Caco-2 (cell line): ENCODE measurements at regions not wholly inside any gene's neighbourhood (a gene's known extent, or its start where the extent isn't known, plus 50 kb on each side); places are given as distances from the start of the nearest gene placed in this dataset.

Source experiments
- BruUV-seq: library from RNA; stranded (reverse); fragments of 400-500 nt; replicated peaks from 2 replicates; lab custom pipeline; 2021; lab: Mats Ljungman, UMichigan
- CTCF ChIA-PET: fragments of 300-600 bp; sonication (Branson Sonifier 250); formaldehyde crosslinking; loops from one replicate; lab custom pipeline; 2022; ENCODE audit warnings: antibody characterized with exemption; lab: Charles Lee
- POLR2A ChIA-PET: fragments of 300-600 bp; sonication (Branson Sonifier 250); formaldehyde crosslinking; loops from one replicate; lab custom pipeline; 2022; ENCODE audit warnings: antibody characterized with exemption; lab: Charles Lee
- DNase-seq, 2 experiments: peaks; one replicate each; pipeline versions ENCODE4 v3.0.0 to v3.0.0-alpha.2; 2020 to 2022
- H3K27me3 ChIP-seq: replicated peaks from 2 replicates; pipeline ENCODE4 v1.6.0; 2011; ENCODE audit warnings: low read length; ENCODE audit not compliant: control insufficient read depth, insufficient read depth
- H3K36me3 ChIP-seq: 2 replicates; pipeline ENCODE4 v1.5.1; 2011; ENCODE audit warnings: low read length; ENCODE audit not compliant: control insufficient read depth, insufficient read depth
- H3K4me1 ChIP-seq: fragments of 250-450 bp; sonication (Bioruptor Pico); 2 replicates; pipeline ENCODE4 v1.5.1; 2020; ENCODE audit warnings: mild to moderate bottlenecking
- H3K4me3 ChIP-seq: 2 replicates; pipeline ENCODE4 v1.5.1; 2011; ENCODE audit warnings: low read depth, mild to moderate bottlenecking, control low read depth, low read length
- H3K9me3 ChIP-seq: fragments of 250-450 bp; sonication (Bioruptor Pico); 2 replicates; pipeline ENCODE4 v1.5.1; 2020; ENCODE audit warnings: mild to moderate bottlenecking, moderate library complexity
- H3K27ac Mint-ChIP-seq: one replicate; pipeline ENCODE4 v1.8.0; 2022; ENCODE audit warnings: mixed read lengths; ENCODE audit not compliant: unreplicated experiment
- H3K27me3 Mint-ChIP-seq: one replicate; pipeline ENCODE4 v1.8.0; 2022; ENCODE audit warnings: mixed read lengths; ENCODE audit not compliant: insufficient read depth, unreplicated experiment
- H3K36me3 Mint-ChIP-seq: one replicate; pipeline ENCODE4 v1.8.0; 2022; ENCODE audit warnings: mild to moderate bottlenecking, mixed read lengths; ENCODE audit not compliant: insufficient read depth, unreplicated experiment
- H3K4me1 Mint-ChIP-seq: one replicate; pipeline ENCODE4 v1.8.0; 2022; ENCODE audit warnings: low read depth, mixed read lengths; ENCODE audit not compliant: unreplicated experiment
- H3K4me3 Mint-ChIP-seq: one replicate; pipeline ENCODE4 v1.8.0; 2022; ENCODE audit warnings: mild to moderate bottlenecking, moderate library complexity, mixed read lengths; ENCODE audit not compliant: unreplicated experiment
- H3K9me3 Mint-ChIP-seq: one replicate; pipeline ENCODE4 v1.8.0; 2022; ENCODE audit warnings: mixed read lengths; ENCODE audit not compliant: unreplicated experiment
- intact Hi-C: fragments of 100-400 bp; cut with micrococcal nuclease; formaldehyde crosslinking; loops from one replicate; pipeline ENCODE4 v1.10.0; 2022; ENCODE audit not compliant: unreplicated experiment
- TF ChIP-seq, protein P1 (sequence below), 2 experiments: fragments of 200-600 bp in 1 of 2; IDR thresholded peaks; 1 replicate in 1 of 2; 2 replicates in 1 of 2; pipeline versions ENCODE4 v1.5.1 to v1.8.0; 2011 to 2022; ENCODE audit warnings: antibody characterized with exemption in 1 of 2, control low read depth in 1 of 2, inconsistent platforms in 1 of 2, low read depth in 1 of 2, low read length in 1 of 2, mild to moderate bottlenecking in 1 of 2, moderate library complexity in 1 of 2; ENCODE audit not compliant: insufficient read depth in 1 of 2, severe bottlenecking in 1 of 2, unreplicated experiment in 1 of 2

DNA sequence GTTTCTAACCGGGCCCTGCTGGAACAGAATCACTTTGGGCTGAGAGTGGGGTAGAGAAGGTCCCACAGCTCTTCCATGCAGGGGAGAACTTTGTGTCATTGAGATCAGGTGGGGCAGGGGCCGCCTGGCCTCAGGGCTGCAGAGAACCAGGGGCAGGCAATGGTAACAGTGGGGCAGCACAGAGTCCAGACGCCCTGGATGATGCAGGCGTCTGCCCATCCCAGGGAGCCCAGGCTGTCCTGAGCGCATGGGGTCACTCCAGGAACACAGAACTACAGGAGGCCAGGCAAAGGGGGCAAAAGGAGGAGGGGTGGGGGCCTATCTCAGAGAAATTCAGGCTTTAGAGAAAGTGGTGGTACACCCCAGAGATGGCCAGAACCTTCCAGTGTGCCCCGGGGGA is 121.3 kb downstream of the NDUFA10 start:
- Histone ChIP-seq H3K9me3 (no peaks in the 10 kb centered on the region), H3K36me3 (no peaks in the 10 kb centered on the region), H3K27me3 (no peaks in the 10 kb centered on the region), H3K4me3 (no peak overlapping the region), H3K4me1 (no peaks in the 10 kb centered on the region)
- TF ChIP-seq, protein P1, sequence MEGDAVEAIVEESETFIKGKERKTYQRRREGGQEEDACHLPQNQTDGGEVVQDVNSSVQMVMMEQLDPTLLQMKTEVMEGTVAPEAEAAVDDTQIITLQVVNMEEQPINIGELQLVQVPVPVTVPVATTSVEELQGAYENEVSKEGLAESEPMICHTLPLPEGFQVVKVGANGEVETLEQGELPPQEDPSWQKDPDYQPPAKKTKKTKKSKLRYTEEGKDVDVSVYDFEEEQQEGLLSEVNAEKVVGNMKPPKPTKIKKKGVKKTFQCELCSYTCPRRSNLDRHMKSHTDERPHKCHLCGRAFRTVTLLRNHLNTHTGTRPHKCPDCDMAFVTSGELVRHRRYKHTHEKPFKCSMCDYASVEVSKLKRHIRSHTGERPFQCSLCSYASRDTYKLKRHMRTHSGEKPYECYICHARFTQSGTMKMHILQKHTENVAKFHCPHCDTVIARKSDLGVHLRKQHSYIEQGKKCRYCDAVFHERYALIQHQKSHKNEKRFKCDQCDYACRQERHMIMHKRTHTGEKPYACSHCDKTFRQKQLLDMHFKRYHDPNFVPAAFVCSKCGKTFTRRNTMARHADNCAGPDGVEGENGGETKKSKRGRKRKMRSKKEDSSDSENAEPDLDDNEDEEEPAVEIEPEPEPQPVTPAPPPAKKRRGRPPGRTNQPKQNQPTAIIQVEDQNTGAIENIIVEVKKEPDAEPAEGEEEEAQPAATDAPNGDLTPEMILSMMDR (IDR thresholded peaks at IDR 0.05; ENCODE audit: insufficient read depth in 1 of 2, low read depth in 1 of 2, low read length in 1 of 2, severe bottlenecking in 1 of 2, unreplicated experiment in 1 of 2): no peak
- no peak for DNase-seq
- peaks cover 4% of the 10 kb centered on the region for H3K27me3 Mint-ChIP-seq
- no TSS peak for BruUV-seq
- H3K4me3 Mint-ChIP-seq: no peak overlapping the region
- H3K4me1 Mint-ChIP-seq: no peaks in the 10 kb centered on the region
- H3K9me3 Mint-ChIP-seq: no peaks in the 10 kb centered on the region
- intact Hi-C loops: no loop called here
- no peaks in the 10 kb centered on the region for H3K36me3 Mint-ChIP-seq
- POLR2A ChIA-PET: no interaction called here
- CTCF ChIA-PET: no interaction called here
- no peak overlapping the region for H3K27ac Mint-ChIP-seq

DNA sequence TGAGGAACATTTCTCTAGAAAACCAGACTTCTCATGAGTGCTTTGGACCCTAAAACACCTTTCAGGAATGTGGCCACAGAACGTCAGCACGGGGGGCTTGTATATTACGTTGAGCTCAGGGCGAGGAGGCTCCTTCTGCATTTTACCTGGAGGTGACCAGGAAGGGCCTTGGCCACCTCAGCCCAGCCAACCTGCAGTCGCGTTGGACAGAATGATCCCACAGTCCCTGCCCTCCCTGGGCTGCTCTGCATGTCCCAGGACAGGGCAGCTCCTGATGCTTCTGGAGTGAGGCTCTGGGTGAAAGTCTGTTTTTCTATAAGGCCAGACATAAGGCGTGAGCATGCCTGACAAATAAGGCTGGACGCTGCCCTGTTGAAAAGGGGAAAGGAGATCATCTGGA is 121.9 kb downstream of the NDUFA10 start:
- no peaks in the 10 kb centered on the region for H3K36me3 ChIP-seq
- no peak overlapping the region for H3K4me3 ChIP-seq
- H3K4me1 ChIP-seq: no peaks in the 10 kb centered on the region
- BruUV-seq: no TSS peak
- Mint-ChIP-seq H3K4me3 (no peak overlapping the region), H3K9me3 (no peaks in the 10 kb centered on the region), H3K36me3 (no peaks in the 10 kb centered on the region), H3K27ac (no peak overlapping the region), H3K4me1 (no peaks in the 10 kb centered on the region), H3K27me3 (peaks cover 4% of the 10 kb centered on the region)
- intact Hi-C loops: no loop called here
- CTCF ChIA-PET: no interaction called here
- no peaks in the 10 kb centered on the region for H3K9me3 ChIP-seq
- no peaks in the 10 kb centered on the region for H3K27me3 ChIP-seq
- POLR2A ChIA-PET: no interaction called here
- TF ChIP-seq, protein P1 (IDR thresholded peaks at IDR 0.05; ENCODE audit: insufficient read depth in 1 of 2, low read depth in 1 of 2, low read length in 1 of 2, severe bottlenecking in 1 of 2, unreplicated experiment in 1 of 2): no peak
- no peak for DNase-seq

DNA sequence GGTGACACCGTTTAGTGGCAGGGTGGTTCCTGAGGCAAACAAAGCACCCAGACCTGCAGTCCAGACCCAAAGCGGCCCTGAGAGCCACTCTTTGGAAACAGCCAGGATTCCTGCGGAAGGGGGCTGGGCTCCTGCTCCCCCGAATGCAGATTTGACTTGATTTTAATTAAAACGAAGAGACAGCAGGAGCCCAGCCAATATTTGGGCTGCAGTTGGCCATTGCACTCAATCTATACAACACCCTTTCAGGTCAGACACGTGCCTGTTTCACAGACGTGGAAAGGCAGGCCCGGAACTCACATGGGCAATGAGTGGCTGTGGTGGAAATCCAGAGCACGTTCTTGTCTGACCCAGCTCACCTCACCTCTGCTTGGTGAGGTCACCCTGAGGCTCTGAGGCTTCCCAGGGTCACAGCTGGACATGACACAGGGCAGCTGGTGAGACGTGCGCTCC is 122.4 kb downstream of the NDUFA10 start:
- Histone ChIP-seq H3K36me3 (no peaks in the 10 kb centered on the region), H3K4me1 (no peaks in the 10 kb centered on the region), H3K27me3 (no peaks in the 10 kb centered on the region), H3K9me3 (no peaks in the 10 kb centered on the region), H3K4me3 (no peak overlapping the region)
- Mint-ChIP-seq H3K27ac (no peak overlapping the region), H3K9me3 (no peaks in the 10 kb centered on the region), H3K36me3 (no peaks in the 10 kb centered on the region), H3K4me1 (no peaks in the 10 kb centered on the region), H3K4me3 (no peak overlapping the region), H3K27me3 (peaks cover 4% of the 10 kb centered on the region)
- intact Hi-C loops: no loop called here
- POLR2A ChIA-PET: no interaction called here
- TF ChIP-seq, protein P1 (IDR thresholded peaks at IDR 0.05; ENCODE audit: insufficient read depth in 1 of 2, low read depth in 1 of 2, low read length in 1 of 2, severe bottlenecking in 1 of 2, unreplicated experiment in 1 of 2): no peak
- no TSS peak for BruUV-seq
- no peak for DNase-seq
- CTCF ChIA-PET: no interaction called here
